Stimulated activated CD8-positive, alpha-beta memory T cell treated with anti-CD3 and anti-CD28 coated beads, Interleukin-7, amount 100 ng/mL, for 24 hours (primary cell): ENCODE measurements at regions not wholly inside any gene's neighbourhood (a gene's known extent, or its start where the extent isn't known, plus 50 kb on each side); places are given as distances from the start of the nearest gene placed in this dataset.

Experiments used
- DNase-seq: peaks from one replicate; pipeline ENCODE4 v3.0.0-alpha.2; 2020; ENCODE audit warnings: low read depth

DNA sequence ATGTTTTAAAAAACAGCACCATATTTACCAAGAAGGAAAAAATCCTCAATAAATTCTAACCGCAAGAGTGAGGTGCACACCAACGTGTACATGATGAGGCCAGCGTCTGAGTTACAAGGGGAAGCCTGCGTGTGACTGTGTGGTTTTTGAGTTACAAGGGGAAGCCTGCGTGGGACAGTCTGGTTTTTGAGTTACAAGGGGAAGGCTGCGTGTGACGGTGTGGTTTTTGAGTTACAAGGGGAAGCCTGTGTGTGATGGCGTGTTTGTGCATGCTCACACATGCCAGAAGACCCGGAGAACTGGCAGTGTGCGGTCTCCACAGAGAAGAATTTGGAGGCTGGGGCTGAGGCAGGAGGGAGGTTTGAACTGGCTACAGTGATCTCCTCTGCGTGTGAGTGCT, 1376.4 kb downstream of the TBC1D22A start:
- DNase-seq, result no peak

DNA sequence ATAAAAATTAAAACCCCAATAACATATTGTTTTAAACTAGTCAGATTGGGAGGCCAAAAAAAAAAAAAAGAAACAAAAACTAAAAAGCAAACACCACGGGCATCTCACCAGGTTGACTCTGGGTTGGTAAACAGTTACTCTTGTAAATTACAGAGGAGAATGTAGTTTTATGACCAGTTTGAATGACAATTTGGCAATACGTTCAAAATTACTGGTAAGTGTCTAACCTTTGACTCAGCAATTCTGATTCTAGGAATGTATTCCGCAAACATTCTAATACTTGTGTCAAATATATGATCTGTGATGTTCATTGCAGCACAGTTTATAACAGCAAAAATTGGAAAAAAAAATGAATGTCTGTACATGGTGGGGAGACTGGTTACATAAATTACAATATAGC, 1376.0 kb downstream of the TBC1D22A start:
- no peak for DNase-seq

DNA sequence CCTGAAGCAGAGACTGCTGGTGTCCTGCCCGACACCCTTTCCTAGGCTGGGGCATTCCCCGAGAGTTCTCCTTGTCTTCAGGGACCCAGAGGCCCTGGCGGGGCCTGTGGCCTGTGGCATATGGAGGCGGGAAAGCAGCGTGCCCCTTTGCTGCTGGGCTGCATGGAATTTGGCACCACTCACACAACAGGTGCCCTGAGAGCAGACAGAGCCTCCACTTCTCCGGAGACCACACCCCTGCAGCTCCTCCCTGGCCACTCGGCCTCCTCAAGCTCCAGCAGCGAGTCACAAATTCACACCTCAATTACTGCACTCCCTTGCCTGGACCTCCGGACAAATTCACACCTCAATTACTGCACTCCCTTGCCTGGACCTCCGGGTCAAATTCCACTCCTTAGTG, 1375.2 kb downstream of the TBC1D22A start:
- DNase-seq, result no peak

DNA sequence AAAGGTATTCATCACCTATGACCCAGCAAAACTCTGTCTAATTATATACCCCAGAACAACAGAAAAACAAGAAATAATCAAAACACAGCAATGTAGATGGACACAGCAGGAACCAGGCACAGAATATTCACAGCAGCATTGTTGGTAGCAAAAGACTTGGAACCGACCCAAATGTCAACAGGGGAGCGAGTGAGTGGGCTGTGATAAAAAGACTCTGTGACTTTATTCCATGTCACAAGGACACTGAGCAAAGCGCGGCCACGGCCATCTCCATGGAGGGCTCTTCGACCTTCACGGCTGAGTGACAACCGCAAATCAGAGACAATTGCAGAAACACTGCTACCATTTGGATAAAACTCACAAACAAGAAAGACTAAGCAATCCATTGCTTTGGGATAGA, 1373.1 kb downstream of the TBC1D22A start:
- DNase-seq, result no peak

DNA sequence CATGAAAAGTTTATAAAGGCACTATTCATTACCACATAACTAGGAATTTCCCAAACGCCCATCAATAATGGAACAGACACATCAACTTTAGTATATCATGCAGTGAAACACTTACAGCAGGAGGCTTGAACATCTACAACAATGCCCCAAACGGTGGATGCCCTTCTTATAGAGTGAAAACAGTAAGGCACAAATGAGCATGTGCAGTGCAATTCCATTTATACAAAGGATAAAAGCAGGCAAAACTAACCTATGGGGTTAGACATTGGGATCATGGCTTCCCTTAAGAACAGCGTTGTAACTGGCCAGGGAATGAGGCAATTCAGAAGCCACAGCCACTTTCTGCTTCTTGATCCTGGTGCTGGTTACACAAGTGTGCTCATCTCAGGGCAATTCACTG, 1363.0 kb downstream of the TBC1D22A start:
- no peak for DNase-seq

DNA sequence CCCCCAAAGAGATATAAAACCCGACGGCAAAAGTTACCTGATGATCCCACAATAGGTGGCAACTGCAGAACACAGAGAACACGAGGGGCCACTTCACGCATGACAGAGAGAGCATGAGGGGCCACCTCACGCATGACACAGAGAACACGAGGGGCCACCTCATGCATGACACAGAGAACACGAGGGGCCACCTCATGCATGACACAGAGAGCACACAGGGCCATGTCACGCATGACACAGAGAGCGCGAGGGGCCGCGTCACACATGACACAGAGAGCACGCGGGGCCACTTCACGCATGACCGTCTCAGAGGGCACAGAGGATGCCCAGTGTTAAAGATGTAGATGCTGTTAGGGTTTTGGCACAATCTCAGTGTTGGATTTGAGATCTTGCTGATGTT, 1359.5 kb downstream of the TBC1D22A start:
- no peak for DNase-seq

DNA sequence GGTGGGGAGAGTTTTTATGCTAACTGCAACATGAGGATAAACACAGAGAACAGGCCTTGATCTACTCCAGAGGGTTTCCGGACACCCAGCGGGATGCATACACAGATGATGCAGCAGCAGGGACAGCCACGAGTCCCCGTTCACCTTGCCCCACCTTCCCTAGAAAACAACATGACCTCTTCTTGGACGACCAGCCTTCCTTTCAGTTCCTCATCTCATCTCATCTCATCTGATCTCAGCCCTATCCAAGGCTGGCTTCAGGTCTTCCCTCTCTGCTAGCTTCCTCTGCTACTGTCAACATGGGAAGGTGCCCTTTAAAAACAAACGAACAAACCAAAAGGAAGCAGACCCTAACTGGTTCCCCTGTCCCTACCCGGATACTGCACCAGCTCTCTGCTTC, 1356.2 kb downstream of the TBC1D22A start:
- DNase-seq, result no peak

DNA sequence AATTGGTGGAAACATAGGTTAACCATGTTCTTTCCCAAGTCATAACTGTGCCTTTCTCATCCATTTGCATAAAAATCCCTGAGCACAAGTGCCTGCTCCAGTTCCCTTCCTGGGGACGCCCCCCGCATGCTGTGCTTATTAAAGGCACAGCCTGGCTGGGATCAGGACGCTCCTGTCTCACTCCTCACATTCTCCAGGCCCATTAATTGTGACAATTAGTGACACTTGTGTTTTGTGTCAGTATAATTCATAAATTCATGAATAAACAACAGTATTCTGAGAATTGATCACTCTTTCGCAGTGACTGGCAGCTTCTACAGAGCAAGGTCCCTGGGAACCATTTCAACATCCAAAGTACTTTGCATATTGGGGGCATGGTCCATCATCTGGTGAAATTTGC, 1354.4 kb downstream of the TBC1D22A start:
- DNase-seq, result no peak

DNA sequence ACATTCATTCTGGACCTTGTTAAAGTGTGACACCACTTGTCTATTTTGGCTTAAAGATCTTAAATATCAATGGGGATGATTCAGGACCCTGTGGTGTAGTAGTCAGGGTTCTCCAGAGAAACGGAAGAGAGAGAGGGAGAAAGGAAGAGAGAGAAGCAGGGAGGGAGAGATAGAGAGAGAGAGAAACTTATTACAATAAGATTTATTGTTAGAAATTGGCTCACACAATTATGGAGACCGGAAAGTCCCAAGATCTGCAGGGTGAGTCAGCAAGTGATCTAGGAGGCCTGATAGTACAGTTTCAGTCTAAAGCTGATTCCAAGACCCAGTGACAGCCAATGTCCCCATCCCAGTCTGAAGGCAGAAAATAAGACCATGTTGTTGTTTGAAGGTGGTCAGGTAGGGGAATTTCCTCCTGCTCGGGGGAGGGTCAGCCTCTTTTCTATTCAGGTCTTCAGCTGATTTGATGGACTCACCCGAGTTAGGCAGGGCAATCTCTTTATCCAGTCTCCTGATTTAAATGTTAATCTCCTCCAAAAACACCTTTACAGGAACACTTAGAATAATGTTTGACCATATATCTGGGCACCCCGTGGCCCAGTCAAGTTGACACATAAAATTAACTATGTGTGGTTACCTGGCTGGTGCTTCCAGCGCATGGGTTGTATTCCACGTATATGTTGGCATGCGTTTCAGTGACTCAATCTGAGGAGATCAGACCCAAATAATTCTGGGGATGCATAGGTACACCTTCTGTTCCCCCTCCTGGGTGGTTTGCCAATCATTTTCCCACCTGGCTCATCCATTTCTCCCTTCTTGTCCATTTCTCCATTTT, 1350.5 kb downstream of the TBC1D22A start:
- no peak for DNase-seq

DNA sequence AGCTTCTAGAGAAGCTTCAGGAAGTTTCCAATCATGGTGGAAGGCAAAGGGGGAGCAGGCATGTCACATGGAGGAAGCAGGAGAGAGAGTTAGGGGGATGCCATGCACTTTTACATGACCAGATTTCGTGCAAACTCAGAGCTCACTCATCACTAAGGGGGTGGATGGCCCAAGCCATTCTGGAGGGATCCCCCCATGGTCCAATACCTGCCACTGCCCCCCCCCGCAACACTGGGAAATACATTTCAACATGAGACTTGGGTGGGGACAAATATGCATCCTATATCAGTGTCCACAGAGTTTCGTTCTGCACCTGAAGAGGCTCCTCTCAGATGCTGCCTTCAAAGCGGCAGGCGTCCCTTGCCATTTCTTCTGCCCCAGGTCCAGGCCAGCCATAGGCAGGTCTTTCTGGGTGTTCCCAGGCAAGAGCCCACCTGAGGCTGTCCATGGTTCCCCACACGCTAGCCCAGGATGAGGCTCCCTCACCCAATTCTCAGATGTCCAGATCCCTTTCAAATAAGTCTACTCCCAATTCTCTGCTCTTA, 1344.3 kb downstream of the TBC1D22A start:
- no peak for DNase-seq

DNA sequence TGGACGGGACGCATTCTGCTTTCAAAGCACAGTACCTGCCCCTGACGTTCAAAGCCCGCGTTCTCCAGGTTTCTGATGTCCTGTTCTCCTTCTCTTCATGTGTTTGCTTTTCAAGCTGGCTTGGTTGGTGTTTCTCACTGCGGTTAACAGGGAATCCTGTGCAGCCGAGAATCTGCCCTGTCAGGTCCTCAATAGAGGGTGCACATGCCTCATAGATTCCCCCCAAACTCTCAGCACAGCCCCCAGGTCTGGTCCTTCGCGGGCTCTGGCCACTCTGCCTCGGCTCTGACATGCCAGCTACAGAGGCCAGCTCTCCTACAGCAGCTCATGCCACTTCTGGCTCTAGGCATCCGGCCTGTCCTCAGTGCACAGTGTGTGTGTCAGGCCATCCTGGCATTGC, 1343.8 kb downstream of the TBC1D22A start:
- DNase-seq, result no peak

DNA sequence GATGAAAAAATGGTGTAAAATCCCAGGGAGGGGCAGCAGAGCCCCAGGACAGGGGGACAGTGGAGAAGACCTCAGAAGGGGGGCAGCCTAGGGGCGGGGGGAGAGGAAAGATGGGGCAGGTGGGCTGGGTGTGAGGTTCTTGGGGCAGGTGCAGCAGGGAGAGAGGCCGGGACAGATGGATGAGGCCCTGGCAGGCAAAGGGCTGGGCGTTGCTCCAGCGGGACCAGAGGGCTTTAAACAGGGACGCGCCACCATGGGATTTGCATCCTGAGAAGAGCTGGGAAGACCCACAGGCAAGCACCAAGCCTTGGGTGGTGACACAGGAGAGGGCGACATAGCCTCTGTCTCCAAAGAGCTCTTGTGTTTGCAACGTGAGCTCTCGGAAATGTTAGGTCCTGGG, 1342.8 kb downstream of the TBC1D22A start:
- no peak for DNase-seq

DNA sequence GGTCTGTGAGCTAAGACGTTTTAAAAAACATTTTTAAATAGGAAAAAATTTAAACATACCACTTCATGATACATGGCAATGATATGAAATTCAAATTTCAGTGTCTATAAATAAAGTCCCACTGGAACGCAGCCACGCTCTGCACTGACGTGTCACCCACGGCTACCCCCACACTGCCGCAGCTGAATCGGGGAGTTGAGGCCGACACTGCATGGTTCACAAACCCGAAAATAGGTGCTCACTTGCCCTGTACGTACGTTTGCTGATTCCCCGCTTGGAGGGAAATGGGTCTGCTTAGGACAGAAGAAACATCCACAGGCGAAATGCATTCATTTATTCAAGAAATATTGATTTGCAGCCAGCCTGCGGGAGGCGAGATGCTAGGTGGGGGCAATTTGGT, 1342.3 kb downstream of the TBC1D22A start:
- no peak for DNase-seq

DNA sequence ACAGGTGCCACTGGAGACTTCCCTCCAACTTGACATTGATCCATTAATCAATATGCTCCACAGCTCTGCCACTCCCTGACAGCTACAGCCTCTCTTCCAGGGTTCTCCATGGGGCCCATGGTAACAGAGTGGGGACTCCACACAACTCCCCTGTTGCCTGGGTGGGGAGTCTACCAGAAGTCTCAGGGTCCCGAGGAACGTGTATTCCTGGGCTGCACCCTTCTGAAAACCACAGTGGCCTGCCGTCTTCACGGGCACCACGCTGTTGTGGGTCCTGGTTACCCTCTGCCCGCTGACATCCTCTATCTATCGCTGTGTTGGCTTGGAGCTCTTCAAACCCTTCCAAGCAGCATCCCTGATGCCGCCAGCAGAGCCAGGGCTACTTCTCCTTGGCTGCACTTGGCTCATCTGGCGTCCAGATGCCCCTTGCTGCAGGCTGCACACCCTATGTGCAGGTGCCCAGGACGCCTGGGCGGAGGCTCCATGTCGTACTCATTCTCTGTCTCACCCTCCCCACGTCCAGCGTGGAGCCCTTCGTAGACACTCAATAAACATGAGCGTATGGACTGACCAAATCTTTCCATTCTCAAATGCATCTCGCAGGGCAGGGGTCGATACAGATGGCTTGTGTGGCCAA, 1341.8 kb downstream of the TBC1D22A start:
- DNase-seq, result no peak

DNA sequence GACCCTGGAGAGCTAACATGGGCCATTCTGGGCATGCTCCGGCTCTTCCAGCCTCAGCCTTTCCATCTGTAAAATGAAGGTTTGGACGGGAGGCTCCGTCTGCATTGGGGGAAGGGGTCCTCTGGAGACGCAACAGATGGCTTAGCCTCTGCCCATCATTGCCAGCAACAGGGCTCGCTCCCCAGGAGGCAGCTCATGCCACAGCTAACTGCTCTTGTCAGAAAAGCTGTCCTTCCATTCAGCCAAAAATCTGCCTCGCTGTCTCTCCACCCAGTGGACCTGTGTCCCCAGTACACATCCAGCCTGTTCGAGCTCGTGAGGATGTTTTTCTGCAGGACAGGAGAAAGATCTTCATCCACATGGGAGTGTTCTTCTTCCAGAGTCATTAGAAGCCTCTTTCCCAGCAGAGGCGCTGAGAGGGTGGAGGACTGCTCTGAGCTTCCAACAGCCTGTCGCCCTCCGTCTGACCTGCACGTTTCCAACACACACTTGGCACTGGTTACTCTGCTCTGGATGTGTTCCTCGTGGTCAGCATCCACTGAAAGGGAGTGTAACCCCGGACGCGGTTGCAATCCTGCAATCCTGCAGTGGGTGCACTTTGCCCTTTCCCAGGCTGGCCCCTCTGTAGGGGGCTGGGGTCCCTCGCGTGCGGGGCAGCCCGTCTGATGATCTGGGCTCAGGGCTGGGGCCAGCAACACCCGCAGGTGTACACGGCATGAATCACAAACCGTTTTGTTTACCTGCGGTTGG, 1340.9 kb downstream of the TBC1D22A start:
- no peak for DNase-seq

DNA sequence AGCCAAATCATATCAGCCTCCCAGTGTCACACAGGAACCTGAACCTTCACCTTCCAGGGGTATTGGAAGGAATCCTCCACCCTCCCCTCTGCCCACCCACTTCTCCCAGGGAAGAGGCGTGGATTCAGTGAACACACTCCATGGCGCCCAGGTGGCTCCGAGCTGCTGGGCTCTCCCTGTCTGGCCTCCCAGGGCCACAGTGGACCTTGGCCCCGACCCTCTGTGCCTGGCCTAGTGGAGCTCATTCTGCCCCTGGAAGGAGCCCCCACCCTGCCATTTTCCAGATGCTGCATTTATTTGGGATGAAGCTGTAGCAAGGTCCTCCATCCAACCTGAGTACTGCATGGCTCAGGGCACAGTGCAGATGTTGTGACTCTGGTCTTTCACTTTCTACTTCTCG, 1340.1 kb downstream of the TBC1D22A start:
- no peak for DNase-seq

DNA sequence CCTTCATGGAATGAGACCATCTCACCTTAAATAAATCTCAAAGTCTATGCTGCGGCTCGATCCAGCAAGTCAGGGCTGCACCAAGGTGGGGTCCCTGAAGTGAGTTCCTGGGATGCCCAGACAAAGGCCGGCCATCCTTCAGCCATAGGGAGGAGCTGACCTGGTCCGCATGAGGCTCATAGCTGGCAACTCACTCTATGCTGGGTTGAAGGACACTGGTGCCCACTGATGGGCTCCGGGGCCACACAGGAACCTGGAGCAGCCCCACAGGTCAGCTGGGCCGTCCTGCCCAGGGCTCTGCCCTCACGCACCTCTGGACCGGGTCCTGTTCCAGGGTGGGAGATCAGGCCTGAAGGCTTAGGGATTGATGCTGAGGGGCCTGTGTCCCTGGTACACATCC, 1339.3 kb downstream of the TBC1D22A start:
- no peak for DNase-seq

DNA sequence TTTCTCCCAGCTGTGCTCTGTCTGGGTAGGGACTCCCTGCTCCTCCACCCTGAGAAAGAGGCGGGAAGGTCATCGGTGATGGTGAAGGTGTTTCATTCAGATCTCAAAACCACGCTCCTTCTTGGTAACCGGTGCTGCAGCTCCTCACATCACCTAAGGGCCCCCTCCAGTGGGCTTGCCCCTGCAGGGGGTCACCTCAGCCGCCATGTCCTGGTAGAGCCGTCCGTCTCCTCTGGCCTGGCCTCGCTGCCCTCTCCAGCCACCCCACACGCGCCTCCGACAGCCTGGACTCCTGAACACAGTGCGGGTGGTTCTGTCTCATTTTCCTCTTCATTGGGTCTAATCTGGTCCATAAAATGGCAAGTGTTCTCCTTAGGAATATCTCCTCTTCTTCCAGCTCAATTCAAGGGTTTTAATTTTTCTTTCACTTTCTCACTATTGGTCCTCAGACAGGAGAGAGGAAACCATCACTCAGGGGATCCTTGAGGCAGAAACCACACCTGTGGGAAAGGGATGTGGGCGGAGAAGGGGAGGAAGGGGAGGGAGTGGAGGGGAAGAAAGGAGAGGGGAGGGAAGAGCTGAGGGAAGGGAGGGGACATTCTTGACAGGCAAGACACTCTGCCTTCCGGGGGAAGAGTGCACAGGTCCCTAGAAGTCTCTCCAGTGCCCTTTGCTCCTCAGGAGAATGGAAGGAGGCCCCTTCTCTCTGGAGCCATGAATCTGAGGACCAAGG, 1338.4 kb downstream of the TBC1D22A start:
- no peak for DNase-seq

DNA sequence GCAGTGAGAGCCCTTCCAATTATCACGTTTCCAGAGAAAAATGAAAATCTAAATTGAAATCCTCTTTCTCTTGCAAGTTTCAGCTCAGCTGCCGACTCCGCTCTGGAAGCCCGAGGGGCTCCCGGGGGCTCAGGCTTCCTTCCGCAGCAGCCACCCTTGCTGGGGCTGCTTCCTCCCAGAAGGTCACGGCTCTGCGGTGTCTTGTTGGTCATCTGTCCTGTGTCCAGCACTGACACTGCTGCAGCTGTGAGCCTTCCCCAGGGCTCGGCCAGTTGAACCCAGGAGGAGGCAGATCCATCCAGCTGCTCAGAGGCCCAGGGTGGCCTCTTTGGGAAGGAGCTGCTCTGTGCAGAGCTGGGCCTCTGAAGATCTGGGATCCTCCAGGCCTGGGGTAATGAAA, 1337.2 kb downstream of the TBC1D22A start:
- DNase-seq, result no peak

DNA sequence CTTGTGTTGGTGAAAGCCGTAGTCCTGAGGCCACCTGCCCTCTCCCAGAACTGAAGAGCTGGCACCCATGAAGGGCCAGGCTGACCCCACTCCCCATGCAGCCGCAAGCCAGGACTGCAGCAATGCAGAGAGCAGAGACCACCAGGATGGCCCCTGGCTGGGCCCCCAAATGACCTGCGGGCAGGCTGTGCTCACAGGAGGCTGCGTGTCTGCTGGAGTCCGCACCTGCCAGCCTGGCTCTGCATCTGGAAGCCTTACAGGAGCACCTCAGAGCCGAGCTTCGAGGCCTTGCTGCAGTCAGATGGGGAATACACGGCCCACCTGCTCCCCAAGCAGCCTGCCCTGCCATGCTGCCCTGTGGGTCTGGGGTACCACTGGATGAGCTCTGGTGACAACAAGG, 1336.8 kb downstream of the TBC1D22A start:
- no peak for DNase-seq

DNA sequence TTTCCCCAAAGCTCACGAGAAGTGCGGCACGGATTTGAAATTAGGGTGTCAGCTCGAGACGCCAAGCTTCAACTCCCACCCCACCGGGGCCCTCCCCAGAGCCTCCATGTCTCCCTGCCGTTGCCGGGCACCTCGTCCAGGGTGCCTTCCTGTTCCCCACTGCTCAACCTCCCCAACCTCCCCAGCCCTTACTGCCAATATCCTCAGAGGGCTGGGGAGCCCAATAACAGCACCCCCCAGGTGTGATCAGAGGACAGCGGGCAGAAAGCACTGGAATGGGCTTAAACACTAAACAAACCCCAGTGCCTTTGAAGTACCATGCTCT, 1336.4 kb downstream of the TBC1D22A start:
- no peak for DNase-seq

DNA sequence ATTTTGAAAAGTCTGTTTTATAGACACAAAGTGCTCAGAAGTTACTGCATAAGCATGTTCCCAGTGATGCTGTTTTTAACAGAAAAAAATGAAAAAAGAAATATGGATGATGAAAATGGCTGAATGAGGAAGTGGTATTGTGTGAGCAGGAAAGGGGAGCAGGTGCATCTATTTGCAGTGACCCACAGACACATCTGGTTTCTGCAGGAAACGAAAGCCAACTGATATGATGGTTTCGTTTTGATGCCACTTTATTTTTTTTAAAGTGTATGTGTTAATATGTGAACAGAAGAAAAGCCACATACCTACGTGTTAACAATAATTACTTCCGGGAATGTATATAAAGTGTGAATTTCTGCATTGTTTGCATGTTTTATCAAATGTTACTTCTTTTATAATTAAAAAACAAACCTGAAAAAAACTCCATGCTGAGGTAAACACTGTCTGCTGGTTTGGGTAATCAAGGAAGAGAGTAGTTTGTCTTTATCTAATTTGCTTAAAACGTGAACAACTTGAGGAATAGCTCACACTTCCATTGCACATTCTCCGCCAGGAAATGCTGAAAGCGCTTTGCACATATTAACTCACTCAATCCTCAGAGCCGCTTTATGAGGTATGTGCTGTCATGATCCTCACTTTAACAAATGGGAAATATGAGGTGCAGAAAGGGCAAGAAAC, 1335.9 kb downstream of the TBC1D22A start:
- DNase-seq, result no peak
